GM20000 (cell line): ENCODE measurements at regions not wholly inside any gene's neighbourhood (a gene's known extent, or its start where the extent isn't known, plus 50 kb on each side); places are given as distances from the start of the nearest gene placed in this dataset.

Experiments
- DNase-seq: peaks from one replicate; pipeline ENCODE4 v3.0.0; 2012; ENCODE audit warnings: low spot score
- CTCF ChIP-seq: IDR thresholded peaks from 2 replicates; pipeline ENCODE4 v1.5.1; 2012; ENCODE audit warnings: mild to moderate bottlenecking, control low read depth; ENCODE audit errors: extremely low read depth, missing control alignments

DNA sequence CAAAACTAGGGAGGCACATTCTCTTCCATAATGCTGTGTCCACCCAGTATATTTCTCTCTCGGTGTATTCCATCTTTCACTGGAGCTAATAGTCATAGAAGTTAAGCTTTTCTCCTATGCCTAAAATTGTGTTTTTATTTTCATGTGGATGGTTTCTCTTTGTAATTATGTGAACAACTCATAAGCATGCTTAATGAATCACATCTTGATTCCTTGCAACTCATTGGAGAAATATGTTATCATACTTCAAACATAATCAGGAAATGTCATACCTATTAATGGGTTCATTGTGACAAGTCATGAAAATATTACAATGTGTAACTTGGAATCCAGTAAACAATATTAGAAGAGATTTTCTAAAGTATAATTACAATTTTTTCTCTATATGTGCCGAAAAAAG, 186.3 kb downstream of the SLC7A11 start:
- no peak for DNase-seq
- TF ChIP-seq CTCF, result no peak

DNA sequence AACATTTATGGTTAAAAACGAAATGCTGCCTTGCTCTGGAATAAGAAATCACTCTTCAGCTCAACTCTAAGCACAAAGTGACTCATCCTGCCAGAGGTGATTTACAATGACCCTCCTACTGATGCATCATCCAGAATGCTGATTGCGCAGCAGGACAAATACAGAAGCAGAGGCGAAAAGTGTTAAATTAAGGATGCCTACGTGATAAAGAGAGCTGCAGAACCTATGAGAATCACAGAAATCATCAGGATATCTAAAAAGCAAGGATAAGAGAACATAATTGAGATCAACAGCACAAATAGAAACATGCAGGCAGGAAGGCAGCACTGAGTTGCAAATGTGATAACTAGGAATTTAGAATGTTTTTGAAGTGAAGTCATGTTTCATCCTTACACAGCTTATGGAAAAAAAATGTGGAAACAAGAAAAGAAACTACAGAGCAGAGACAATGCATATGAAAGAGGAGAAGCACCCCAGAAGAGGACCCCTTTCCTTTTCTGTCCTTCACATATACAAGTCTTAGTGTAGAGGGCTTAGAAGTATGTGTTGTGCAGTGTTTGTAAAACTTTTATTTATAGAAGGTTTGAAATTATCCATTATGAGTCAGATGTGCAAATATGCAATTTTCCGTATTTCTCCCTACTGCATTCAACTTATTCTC, 188.4 kb downstream of the SLC7A11 start:
- no peak for TF ChIP-seq CTCF
- DNase-seq, result no peak

GRCh38 chr4:138052806-138053632, 189.1 kb downstream of the SLC7A11 start:
- DNase-seq, result no peak
- no peak for TF ChIP-seq CTCF

GRCh38 chr4:138051157-138051556, 191.0 kb downstream of the SLC7A11 start:
- no peak for DNase-seq
- TF ChIP-seq CTCF, result no peak

- TF ChIP-seq CTCF, result no peak
- DNase-seq, result no peak
Measured at GRCh38 chr4:138050601-138051000, 191.5 kb downstream of the SLC7A11 start.

DNA sequence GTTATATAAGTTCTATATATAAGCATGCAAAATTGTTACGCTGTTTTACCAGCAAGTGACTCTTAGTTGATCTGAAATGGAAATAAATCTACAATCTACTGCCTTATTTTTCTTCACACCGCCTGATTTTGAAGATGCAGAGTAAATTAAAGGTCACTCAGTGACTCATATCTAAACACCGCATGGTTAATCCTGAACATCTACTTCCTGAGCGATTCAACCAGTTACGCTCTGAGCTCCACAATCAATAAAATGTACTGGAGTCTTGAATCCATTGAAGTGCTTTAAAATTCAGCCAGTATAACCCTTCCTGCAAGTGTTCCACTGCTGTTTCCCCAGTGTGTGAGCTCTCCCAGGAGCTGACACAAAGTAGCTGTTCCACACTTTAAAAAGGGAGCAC, 192.8 kb downstream of the SLC7A11 start:
- DNase-seq, result no peak
- TF ChIP-seq CTCF, result no peak

- DNase-seq, result no peak
- TF ChIP-seq CTCF, result no peak
Measured at GRCh38 chr4:138047290-138047689, 194.9 kb downstream of the SLC7A11 start.
